HUES6 (cell line): ENCODE measurements at regions not wholly inside any gene's neighbourhood (a gene's known extent, or its start where the extent isn't known, plus 50 kb on each side); places are given as distances from the start of the nearest gene placed in this dataset.
"Not testable (repeated sequence)": the region's sequence is repeated elsewhere in the genome, so short reads cannot be mapped to it uniquely, and the experiment has no call there.

Source experiments
- H3K27ac ChIP-seq: 2 replicates; pipeline ENCODE4 v1.7.0; 2013; ENCODE audit warnings: low read depth, mild to moderate bottlenecking, low read length, inconsistent platforms
- H3K27me3 ChIP-seq: 2 replicates; pipeline ENCODE4 v1.6.1; 2013; ENCODE audit warnings: low read length; ENCODE audit not compliant: control insufficient read depth, insufficient read depth
- H3K36me3 ChIP-seq: 2 replicates; pipeline ENCODE4 v1.6.1; 2013; ENCODE audit warnings: low read length; ENCODE audit not compliant: control insufficient read depth, insufficient read depth
- H3K4me1 ChIP-seq: 2 replicates; pipeline ENCODE4 v1.6.1; 2013; ENCODE audit warnings: low read length; ENCODE audit not compliant: control insufficient read depth, insufficient read depth
- H3K4me3 ChIP-seq: 2 replicates; pipeline ENCODE4 v1.5.1; 2013; ENCODE audit warnings: low read depth, low read length
- H3K9ac ChIP-seq: one replicate; pipeline ENCODE4 v1.6.1; 2013; ENCODE audit warnings: mild to moderate bottlenecking, low read length
- H3K9me3 ChIP-seq: 2 replicates; pipeline ENCODE4 v1.6.1; 2013; ENCODE audit warnings: low read depth, low read length; ENCODE audit not compliant: control insufficient read depth, insufficient read depth

DNA sequence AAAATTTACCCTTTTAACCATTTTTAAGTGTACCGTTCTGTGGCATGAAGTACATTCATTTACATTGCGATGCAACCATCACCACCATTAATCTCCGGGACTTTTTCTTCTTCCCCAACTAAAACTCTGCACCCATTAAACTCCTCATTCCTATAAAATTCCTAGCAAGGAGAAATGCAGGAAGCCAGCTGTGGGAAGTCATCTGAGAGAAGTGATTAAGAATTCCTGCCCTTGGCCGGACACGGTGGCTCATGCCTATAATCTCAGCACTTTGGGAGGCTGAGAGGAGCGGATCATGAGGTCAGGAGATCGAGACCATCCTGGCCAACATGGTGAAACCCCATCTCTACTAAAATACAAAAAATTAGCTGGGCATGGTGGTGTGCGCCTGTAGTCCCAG lies 121.9 kb upstream of the RBPJ start:
- not testable (repeated sequence) for H3K27ac ChIP-seq, H3K27me3 ChIP-seq, H3K9me3 ChIP-seq, H3K36me3 ChIP-seq, H3K9ac ChIP-seq, H3K4me3 ChIP-seq, H3K4me1 ChIP-seq

DNA sequence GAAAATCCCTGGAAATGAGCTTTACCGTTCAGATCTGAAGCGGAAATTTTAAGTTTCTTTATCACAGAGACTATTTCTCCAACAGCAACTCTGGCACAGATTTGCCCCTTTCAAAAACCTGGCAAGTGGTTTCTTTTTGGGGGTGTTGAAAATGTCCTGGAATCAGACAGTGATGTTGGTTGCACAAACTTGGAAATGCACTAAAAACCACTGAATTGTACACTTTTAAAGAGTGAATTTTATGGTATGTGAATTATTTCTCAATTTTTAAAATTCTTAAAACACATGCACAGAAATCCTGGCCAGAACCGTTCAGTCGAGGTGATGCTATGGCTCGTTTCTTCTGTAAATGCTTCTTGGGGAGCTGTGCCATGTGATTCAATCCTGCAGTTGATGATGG lies 121.2 kb upstream of the RBPJ start:
- H3K36me3 ChIP-seq: no peaks in the 10 kb centered on the region
- no peak overlapping the region for H3K27ac ChIP-seq
- no peaks in the 10 kb centered on the region for H3K4me1 ChIP-seq
- no peak overlapping the region for H3K4me3 ChIP-seq
- no peak overlapping the region for H3K9ac ChIP-seq
- H3K27me3 ChIP-seq: no peaks in the 10 kb centered on the region
- no peaks in the 10 kb centered on the region for H3K9me3 ChIP-seq

DNA sequence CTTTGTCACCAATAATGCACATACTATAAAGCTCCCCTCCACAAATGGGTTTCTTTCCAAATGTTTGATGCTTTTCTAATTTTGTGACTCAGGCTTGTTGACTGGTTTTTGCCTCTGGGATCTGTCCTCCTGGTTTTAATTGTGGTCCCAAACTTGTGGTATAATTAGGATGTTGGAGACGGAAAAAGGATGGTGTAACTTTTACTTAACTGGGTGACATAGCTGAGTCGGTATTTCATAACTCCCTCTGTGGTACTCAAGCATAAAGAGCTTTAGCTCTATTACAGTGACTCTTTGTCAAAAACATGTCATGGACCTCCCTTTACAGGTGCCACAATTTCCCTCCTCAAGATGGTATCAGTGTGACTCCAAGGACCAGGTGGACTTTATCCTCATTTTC lies 119.7 kb upstream of the RBPJ start:
- no peaks in the 10 kb centered on the region for H3K27me3 ChIP-seq
- H3K4me3 ChIP-seq: no peak overlapping the region
- no peak overlapping the region for H3K27ac ChIP-seq
- no peaks in the 10 kb centered on the region for H3K36me3 ChIP-seq
- no peak overlapping the region for H3K9ac ChIP-seq
- H3K9me3 ChIP-seq: no peaks in the 10 kb centered on the region
- H3K4me1 ChIP-seq: peaks cover 5% of the 10 kb centered on the region; the same call in 1 of the 2 replicates

DNA sequence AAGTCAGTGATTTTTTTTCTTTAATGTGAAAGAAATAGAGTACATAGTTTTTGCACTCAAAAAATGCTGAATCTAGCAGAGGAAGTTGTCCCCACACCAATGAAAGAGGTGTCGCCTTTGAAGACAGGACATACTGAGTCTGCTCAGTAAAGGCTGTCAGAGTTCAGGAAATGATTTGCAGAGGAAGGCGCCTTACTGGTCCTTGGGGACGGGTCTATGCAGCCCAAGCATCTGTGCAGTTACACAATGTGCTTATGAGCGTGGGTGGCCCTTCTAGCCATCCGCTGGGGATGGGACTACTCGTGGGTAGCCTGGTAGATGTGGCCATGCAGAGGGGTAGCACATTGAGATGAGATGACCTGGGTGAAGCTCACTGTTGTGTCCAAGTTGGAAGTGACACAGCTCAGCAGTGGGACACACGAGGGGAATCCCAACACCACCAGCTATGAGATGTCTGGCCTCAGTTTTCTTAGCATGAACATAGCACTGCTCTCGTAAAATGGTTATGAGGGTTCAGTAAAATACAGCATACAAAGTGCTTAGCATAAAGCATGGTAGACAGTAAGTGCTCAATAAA lies 116.5 kb upstream of the RBPJ start:
- Histone ChIP-seq H3K36me3 (no peaks in the 10 kb centered on the region), H3K27me3 (peaks cover 6% of the 10 kb centered on the region; the same call in 1 of the 2 replicates), H3K4me1 (peaks cover 7% of the 10 kb centered on the region), H3K9me3 (no peaks in the 10 kb centered on the region), H3K9ac (no peak overlapping the region), H3K27ac (no peak overlapping the region), H3K4me3 (no peak overlapping the region)

DNA sequence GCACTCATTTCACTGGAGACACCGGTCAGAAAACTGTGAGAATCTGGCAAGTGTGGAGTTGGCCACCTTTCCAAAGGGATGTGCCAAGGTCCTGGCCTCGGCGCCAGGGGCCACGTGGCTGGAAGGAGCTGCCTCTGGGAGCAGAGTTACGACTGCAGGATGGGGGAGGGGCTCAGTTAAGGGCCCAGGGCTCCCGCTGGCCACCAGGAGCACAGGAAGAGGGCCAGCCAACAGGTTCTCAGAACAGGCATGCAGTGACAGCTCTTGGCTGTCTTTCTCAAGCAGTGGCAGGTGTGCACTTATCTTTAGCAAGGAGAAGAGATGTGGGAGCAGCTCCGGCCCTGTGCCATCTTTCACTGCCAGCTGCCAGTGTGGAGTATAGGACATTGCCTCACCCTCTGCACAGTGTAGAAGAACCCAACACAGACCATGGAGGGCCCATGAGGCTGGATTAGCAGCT lies 115.9 kb upstream of the RBPJ start:
- Histone ChIP-seq H3K36me3 (no peaks in the 10 kb centered on the region), H3K27ac (no peak overlapping the region), H3K4me3 (no peak overlapping the region), H3K9ac (no peak overlapping the region), H3K4me1 (peaks cover 7% of the 10 kb centered on the region), H3K27me3 (peaks cover 12% of the 10 kb centered on the region; the same call in 1 of the 2 replicates), H3K9me3 (no peaks in the 10 kb centered on the region)

DNA sequence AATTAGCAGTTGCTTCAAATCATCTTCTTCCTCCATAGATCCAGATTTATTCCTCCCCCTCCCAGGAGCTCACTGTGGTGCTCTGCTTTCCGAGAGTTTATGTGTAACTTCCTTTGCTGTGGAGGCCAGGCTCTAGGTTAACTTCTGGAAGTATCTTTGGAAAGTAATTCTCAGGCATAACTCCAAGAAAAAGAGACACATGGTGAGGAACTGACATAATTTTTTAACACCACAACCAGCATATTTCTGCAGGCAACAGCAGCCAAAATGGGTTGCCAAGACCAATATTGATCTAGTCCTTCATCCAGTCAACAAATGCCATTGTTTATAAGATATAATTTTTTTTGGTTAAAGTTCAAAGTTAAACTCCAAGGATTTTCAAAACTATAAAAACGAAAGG lies 114.5 kb upstream of the RBPJ start:
- H3K4me1 ChIP-seq: peaks cover 7% of the 10 kb centered on the region
- H3K9ac ChIP-seq: no peak overlapping the region
- H3K9me3 ChIP-seq: no peaks in the 10 kb centered on the region
- H3K4me3 ChIP-seq: no peak overlapping the region
- H3K36me3 ChIP-seq: no peaks in the 10 kb centered on the region
- peaks cover 16% of the 10 kb centered on the region; the same call in 1 of the 2 replicates for H3K27me3 ChIP-seq
- H3K27ac ChIP-seq: no peak overlapping the region

DNA sequence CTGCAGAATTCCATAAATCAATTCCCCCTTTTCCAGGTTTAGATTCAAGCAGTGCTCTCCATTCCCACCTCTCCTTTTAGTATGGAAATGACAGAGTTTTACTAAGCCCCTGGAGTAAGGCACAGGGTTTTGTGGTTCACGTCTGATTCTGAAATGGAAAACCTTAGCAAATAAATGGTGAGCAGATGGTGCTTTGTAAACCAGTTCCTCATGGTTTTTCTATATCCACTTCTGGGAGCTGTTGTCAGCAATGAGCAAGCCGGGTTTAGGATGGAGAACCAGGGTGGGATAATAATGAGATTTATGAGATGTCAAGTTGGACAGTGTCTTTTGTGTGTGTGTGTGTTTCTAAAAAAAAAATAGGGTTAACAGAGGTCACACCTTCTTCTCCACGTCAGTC lies 113.8 kb upstream of the RBPJ start:
- Histone ChIP-seq H3K4me3 (no peak overlapping the region), H3K27ac (no peak overlapping the region), H3K27me3 (peaks cover 16% of the 10 kb centered on the region; the same call in 1 of the 2 replicates), H3K9ac (no peak overlapping the region), H3K36me3 (no peaks in the 10 kb centered on the region), H3K9me3 (no peaks in the 10 kb centered on the region), H3K4me1 (peaks cover 7% of the 10 kb centered on the region)

DNA sequence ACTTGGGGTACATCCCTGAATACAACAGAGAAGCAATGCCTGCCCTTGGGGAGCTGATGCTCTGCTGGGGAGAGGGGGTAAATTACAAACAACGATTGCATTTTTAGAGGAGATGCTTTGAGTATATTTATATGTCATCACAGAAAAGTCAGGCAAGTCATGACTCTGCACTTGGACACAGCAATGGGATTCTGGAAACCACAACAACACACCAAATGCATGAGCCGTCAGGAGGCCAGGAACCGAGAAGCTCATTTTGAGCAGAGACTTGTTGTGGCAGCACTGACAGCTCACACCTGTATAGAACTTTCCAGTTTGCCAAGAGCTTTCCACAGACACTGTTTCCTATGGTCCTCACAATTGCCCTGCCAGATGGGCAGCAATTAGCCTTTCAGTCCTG lies 113.2 kb upstream of the RBPJ start:
- Histone ChIP-seq H3K27me3 (peaks cover 16% of the 10 kb centered on the region; the same call in 1 of the 2 replicates), H3K9me3 (no peaks in the 10 kb centered on the region), H3K4me1 (peaks cover 7% of the 10 kb centered on the region), H3K27ac (no peak overlapping the region), H3K36me3 (no peaks in the 10 kb centered on the region), H3K4me3 (no peak overlapping the region), H3K9ac (no peak overlapping the region)

DNA sequence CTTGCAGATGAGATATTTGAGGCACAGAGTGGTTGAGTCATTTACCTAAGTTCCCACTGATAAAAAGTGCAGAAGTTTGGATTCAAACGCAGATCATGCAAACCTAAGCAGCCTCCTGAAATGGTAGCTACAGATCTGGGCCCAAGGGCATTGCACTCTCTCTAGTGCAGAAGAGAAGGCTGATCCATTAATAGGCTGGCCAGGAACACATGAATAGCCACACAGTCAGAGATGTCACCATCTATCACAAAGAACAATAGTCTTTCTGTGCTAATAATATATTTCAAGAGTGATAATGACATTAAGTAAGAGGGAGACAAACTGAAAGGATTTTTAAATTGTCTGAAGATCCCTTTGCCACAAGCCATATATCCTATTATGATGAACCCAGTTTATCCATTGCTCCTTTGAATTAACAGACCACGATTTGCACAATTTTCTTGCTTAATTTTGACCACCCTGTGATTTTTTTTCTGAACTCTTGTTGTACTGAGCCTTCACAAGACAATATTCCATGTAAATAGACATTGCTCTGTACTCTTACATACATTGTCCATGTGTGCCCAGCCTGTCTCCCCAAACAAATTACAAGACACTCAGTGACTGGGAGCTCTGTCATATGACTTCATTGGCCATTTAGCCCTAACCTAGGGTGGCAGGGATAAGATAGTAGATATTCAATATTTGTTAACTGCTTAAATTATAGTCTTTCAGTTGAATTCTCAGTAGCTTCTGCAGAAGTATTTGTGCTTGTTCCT lies 112.4 kb upstream of the RBPJ start:
- no peaks in the 10 kb centered on the region for H3K36me3 ChIP-seq
- no peaks in the 10 kb centered on the region for H3K9me3 ChIP-seq
- peaks cover 7% of the 10 kb centered on the region for H3K4me1 ChIP-seq
- H3K4me3 ChIP-seq: no peak overlapping the region
- no peak overlapping the region for H3K27ac ChIP-seq
- no peak overlapping the region for H3K9ac ChIP-seq
- H3K27me3 ChIP-seq: peaks cover 16% of the 10 kb centered on the region; the same call in 1 of the 2 replicates

DNA sequence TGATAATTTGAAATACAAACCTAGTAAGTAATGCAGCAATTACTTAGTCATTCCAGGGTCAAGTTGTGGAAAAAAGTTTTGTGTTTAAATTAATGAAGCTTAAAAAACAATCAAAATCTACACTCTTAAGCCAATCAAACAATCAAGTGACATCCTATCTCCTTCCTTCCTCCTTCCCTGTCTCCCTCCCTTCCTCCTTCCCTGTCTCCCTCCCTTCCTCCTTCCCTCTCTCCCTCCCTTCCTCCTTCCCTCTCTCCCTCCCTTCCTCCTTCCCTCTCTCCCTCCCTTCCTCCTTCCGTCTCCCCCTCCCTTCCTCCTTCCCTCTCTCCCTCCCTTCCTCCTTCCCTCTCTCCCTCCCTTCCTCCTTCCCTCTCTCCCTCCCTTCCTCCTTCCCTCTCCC lies 111.4 kb upstream of the RBPJ start:
- H3K36me3 ChIP-seq, H3K4me1 ChIP-seq, H3K9ac ChIP-seq, H3K4me3 ChIP-seq, H3K9me3 ChIP-seq, H3K27ac ChIP-seq: not testable (repeated sequence)
- H3K27me3 ChIP-seq: peaks cover 16% of the 10 kb centered on the region; the same call in 1 of the 2 replicates

DNA sequence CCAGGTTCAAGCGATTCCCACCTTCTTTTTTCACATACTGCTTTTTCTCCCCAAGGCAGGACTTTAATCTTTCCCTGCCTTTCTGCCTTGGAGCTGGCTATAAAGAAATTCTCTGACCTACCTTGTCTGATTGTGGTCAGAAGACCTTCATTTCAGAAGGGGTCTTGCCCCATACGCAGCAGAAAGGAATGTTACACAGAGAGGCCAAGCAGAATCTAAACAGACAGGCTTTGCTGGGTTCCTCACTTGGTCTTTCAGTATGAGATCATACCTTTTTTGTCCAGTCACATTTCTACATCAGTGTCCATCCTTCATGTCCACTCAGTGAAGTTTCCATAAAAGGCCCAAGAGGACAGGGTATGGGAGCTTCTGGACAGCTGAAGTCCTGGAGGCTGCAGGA lies 108.3 kb upstream of the RBPJ start:
- peaks cover 16% of the 10 kb centered on the region; the same call in 1 of the 2 replicates for H3K27me3 ChIP-seq
- no peak overlapping the region for H3K4me3 ChIP-seq
- H3K4me1 ChIP-seq: no peaks in the 10 kb centered on the region
- no peaks in the 10 kb centered on the region for H3K36me3 ChIP-seq
- H3K9me3 ChIP-seq: no peaks in the 10 kb centered on the region
- H3K27ac ChIP-seq: no peak overlapping the region
- H3K9ac ChIP-seq: no peak overlapping the region
